A673 (cell line): ENCODE measurements at regions not wholly inside any gene's neighbourhood (a gene's known extent, or its start where the extent isn't known, plus 50 kb on each side); places are given as distances from the start of the nearest gene placed in this dataset.
"Not testable (repeated sequence)": the region's sequence is repeated elsewhere in the genome, so short reads cannot be mapped to it uniquely, and the experiment has no call there.

ENCODE experiments used
- BruUV-seq: library from RNA; stranded (reverse); fragments of 400-500 nt; replicated peaks from 2 replicates; lab custom pipeline; 2021; lab: Mats Ljungman, UMichigan
- CTCF ChIA-PET: fragments of 300-600 bp; sonication (Branson Sonifier 250); formaldehyde crosslinking; loops from one replicate; lab custom pipeline; 2022; ENCODE audit warnings: antibody characterized with exemption; lab: Charles Lee
- POLR2A ChIA-PET: fragments of 300-600 bp; sonication (Branson Sonifier 250); formaldehyde crosslinking; loops from one replicate; lab custom pipeline; 2022; ENCODE audit warnings: antibody characterized with exemption; ENCODE audit not compliant: low non-redundant PET; lab: Charles Lee
- DNase-seq: peaks from one replicate; pipeline ENCODE4 v3.0.0-alpha.2; 2015; ENCODE audit warnings: low spot score
- H3K27ac ChIP-seq: fragments of 200-600 bp; sonication (generic); 2 replicates; pipeline ENCODE4 v1.5.1; 2016; ENCODE audit warnings: mixed run types, low read depth, mild to moderate bottlenecking, mixed read lengths, antibody characterized with exemption, low read length; ENCODE audit not compliant: poor library complexity, severe bottlenecking
- H3K27me3 ChIP-seq: fragments of 200-600 bp; sonication (generic); replicated peaks from 2 replicates; pipeline ENCODE4 v1.6.1; 2017; ENCODE audit warnings: mixed run types, low read depth, mild to moderate bottlenecking, mixed read lengths, antibody characterized with exemption, low read length; ENCODE audit not compliant: insufficient read depth, poor library complexity
- H3K36me3 ChIP-seq: fragments of 200-600 bp; sonication (generic); 2 replicates; pipeline ENCODE4 v1.6.1; 2016; ENCODE audit warnings: mixed run types, mild to moderate bottlenecking, mixed read lengths, antibody characterized with exemption, low read length; ENCODE audit not compliant: insufficient read depth, poor library complexity, severe bottlenecking
- H3K4me1 ChIP-seq: fragments of 200-600 bp; sonication (generic); 2 replicates; pipeline ENCODE4 v1.6.1; 2017; ENCODE audit warnings: mixed run types, mild to moderate bottlenecking, mixed read lengths, antibody characterized with exemption, low read length; ENCODE audit not compliant: insufficient read depth, poor library complexity, severe bottlenecking
- H3K4me3 ChIP-seq: fragments of 200-600 bp; sonication (generic); 2 replicates; pipeline ENCODE4 v1.5.1; 2016; ENCODE audit warnings: low read depth, mixed run types, mild to moderate bottlenecking, mixed read lengths, low read length; ENCODE audit not compliant: poor library complexity, severe bottlenecking
- H3K9me3 ChIP-seq: fragments of 200-600 bp; sonication (generic); 2 replicates; pipeline ENCODE4 v1.6.1; 2016; ENCODE audit warnings: mixed run types, low read depth, mild to moderate bottlenecking, mixed read lengths, antibody characterized with exemption, low read length; ENCODE audit not compliant: poor library complexity, severe bottlenecking
- CTCF ChIP-seq: fragments of 300-800, 200-600 bp; sonication (generic); conservative IDR thresholded peaks from 2 replicates; pipeline ENCODE4 v1.5.1; 2017; ENCODE audit warnings: low read depth, mild to moderate bottlenecking, antibody characterized with exemption, low read length, moderate library complexity, mixed read lengths
- EZH2 ChIP-seq: fragments of 200-600 bp; sonication (generic); IDR thresholded peaks from 2 replicates; pipeline ENCODE4 v1.6.1; 2017; ENCODE audit warnings: borderline replicate concordance, low read depth, mild to moderate bottlenecking, mixed read lengths, antibody characterized with exemption, low read length; ENCODE audit not compliant: poor library complexity, severe bottlenecking
- intact Hi-C: fragments of 100-400 bp; cut with micrococcal nuclease; formaldehyde crosslinking; loops from one replicate; pipeline ENCODE4 v1.10.0; 2022; ENCODE audit not compliant: unreplicated experiment

- DNase-seq, result no peak
- intact Hi-C loops, result no loop called here
- Histone ChIP-seq H3K36me3 (no peaks in the 10 kb centered on the region), H3K4me1 (no peaks in the 10 kb centered on the region), H3K4me3 (no peak overlapping the region), H3K27ac (no peak overlapping the region), H3K9me3 (no peaks in the 10 kb centered on the region), H3K27me3 (no peaks in the 10 kb centered on the region)
- CTCF ChIA-PET, result no interaction called here
- BruUV-seq, result no TSS peak
- TF ChIP-seq EZH2, result no peak
- TF ChIP-seq CTCF, result no peak
- POLR2A ChIA-PET, result no interaction called here
These were observed 98.2 kb upstream of the PCBD1 start for GRCh38 chr10:70986623-70986950.

DNA sequence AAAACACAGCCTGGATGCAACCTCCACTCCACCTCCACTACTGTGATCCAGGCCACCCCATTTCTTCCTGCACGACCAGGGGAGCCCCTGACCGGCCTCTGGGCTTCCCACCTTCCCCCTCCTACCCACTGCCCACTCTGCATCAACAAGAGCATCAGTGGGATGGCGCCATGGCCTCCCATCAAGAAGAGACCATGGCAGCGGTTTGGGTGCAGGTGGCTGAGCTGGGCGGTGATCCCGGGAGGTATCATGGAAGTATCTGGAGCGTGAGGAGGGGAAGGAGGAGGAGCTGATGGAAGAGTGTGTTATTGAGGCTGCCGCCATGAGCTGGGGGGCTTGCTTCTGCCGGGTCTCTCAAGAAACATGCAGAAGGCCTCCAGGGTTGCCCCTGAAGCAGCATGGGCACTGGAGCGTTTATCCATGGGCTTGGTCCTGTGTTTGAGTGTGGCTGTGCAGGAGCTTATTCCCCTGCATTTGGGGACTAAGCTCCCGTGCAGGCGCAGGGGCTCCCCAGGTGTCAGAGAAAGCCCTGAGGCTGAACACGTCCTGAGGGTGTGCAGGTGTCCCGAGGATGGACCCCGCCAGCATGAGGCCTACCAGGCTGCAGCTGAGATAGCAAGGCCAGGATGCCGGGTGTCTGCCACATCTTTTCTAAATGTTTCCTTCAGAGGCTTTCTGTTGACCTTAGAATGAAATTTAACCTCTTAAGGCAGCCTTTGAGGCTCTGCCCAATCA, 99.2 kb upstream of the PCBD1 start:
- H3K4me3 ChIP-seq, result no peak overlapping the region
- ChIA-PET POLR2A (no interaction called here), CTCF (no interaction called here)
- no peak for DNase-seq
- TF ChIP-seq CTCF, result no peak
- TF ChIP-seq EZH2, result no peak
- no peaks in the 10 kb centered on the region for H3K27me3 ChIP-seq
- no peaks in the 10 kb centered on the region for H3K36me3 ChIP-seq
- no peaks in the 10 kb centered on the region for H3K9me3 ChIP-seq
- BruUV-seq, result no TSS peak
- intact Hi-C loops, result no loop called here
- H3K27ac ChIP-seq, result no peak overlapping the region
- H3K4me1 ChIP-seq, result no peaks in the 10 kb centered on the region

- BruUV-seq, H3K27me3 ChIP-seq, H3K36me3 ChIP-seq, CTCF ChIA-PET, intact Hi-C loops, DNase-seq, H3K4me1 ChIP-seq, H3K9me3 ChIP-seq, POLR2A ChIA-PET, H3K27ac ChIP-seq, H3K4me3 ChIP-seq: not testable (repeated sequence)
These were observed 101.8 kb upstream of the PCBD1 start for GRCh38 chr10:70990156-70990555.

- Histone ChIP-seq H3K4me3 (no peak overlapping the region), H3K9me3 (no peaks in the 10 kb centered on the region), H3K4me1 (no peaks in the 10 kb centered on the region), H3K36me3 (no peaks in the 10 kb centered on the region), H3K27ac (no peak overlapping the region), H3K27me3 (no peaks in the 10 kb centered on the region)
- POLR2A ChIA-PET, result no interaction called here
- DNase-seq, result no peak
- no TSS peak for BruUV-seq
- intact Hi-C loops, result no loop called here
- CTCF ChIA-PET, result no interaction called here
- TF ChIP-seq CTCF, result no peak
- TF ChIP-seq EZH2, result no peak
These were observed 102.3 kb upstream of the PCBD1 start for GRCh38 chr10:70990681-70991080.
